ENCODE measurements at regions not wholly inside any gene's neighbourhood (a gene's known extent, or its start where the extent isn't known, plus 50 kb on each side); places are given as distances from the start of the nearest gene placed in this dataset.

- ChIA-PET CTCF (no interaction called here), POLR2A (no interaction called here)
- Histone ChIP-seq H3K4me1 (ENCODE audit: control insufficient read depth, extremely low read depth, insufficient read depth, low read length) (no peaks in the 10 kb centered on the region), H4K20me1 (replicated peaks; ENCODE audit: control insufficient read depth, extremely low read depth, insufficient read depth, low read length) (no peaks in the 10 kb centered on the region), H3K9ac (replicated peaks; ENCODE audit: extremely low read depth, insufficient read depth, low read length) (no peak overlapping the region), H3K9me1 (replicated peaks; ENCODE audit: control insufficient read depth, extremely low read depth, insufficient read depth, low read length) (no peaks in the 10 kb centered on the region), H3K79me2 (ENCODE audit: control insufficient read depth, insufficient read depth, low read length) (no peaks in the 10 kb centered on the region), H3K4me3 (replicated peaks in 1 of 3; ENCODE audit: insufficient read depth in 1 of 3, low read depth in 1 of 3, low read length in 3 of 3) (no peak overlapping the region), H2AFZ (ENCODE audit: low read depth, low read length) (no peak overlapping the region), H3K27ac (ENCODE audit: insufficient read depth, low read depth, low read length) (no peak overlapping the region), H3K36me3 (ENCODE audit: control insufficient read depth in 2 of 2, extremely low read depth in 1 of 2, insufficient read depth in 2 of 2, low read length in 2 of 2) (no peaks in the 10 kb centered on the region), H3K27me3 (ENCODE audit: control insufficient read depth in 2 of 2, insufficient read depth in 2 of 2, low read length in 2 of 2) (no peaks in the 10 kb centered on the region), H3K9me3 (replicated peaks; ENCODE audit: control insufficient read depth, insufficient read depth, low read length) (peaks cover 2% of the 10 kb centered on the region), H3K4me2 (ENCODE audit: insufficient read depth, low read length) (no peak overlapping the region)
- FAIRE-seq = no peak
- TF ChIP-seq JUN (IDR thresholded peaks at IDR 0.05; ENCODE audit: borderline replicate concordance, insufficient read depth, insufficient read length, low read depth) = no peak
- no TSS peak for BruUV-seq (replicated peaks)
- DNase-seq (ENCODE audit: low read depth, low spot score) = no peak
- intact Hi-C loops (cut with micrococcal nuclease) = no loop called here
- dilution Hi-C loops (cut with MboI; ENCODE audit: extremely low pct_ligation_motif_present, low sequenced_read_pairs) = no loop called here
Measured at GRCh38 chr5:5629607-5629978, 207.1 kb downstream of the ICE1 start.

- H3K79me2 ChIP-seq (ENCODE audit: control insufficient read depth, insufficient read depth, low read length) = no peaks in the 10 kb centered on the region
- H2AFZ ChIP-seq (ENCODE audit: low read depth, low read length) = no peak overlapping the region
- no peaks in the 10 kb centered on the region for H3K4me1 ChIP-seq (ENCODE audit: control insufficient read depth, extremely low read depth, insufficient read depth, low read length)
- ChIA-PET POLR2A (no interaction called here), CTCF (no interaction called here)
- H3K9ac ChIP-seq (replicated peaks; ENCODE audit: extremely low read depth, insufficient read depth, low read length) = no peak overlapping the region
- no TSS peak for BruUV-seq (replicated peaks)
- no peak for DNase-seq (ENCODE audit: low read depth, low spot score)
- no peaks in the 10 kb centered on the region for H4K20me1 ChIP-seq (replicated peaks; ENCODE audit: control insufficient read depth, extremely low read depth, insufficient read depth, low read length)
- no peak overlapping the region for H3K4me2 ChIP-seq (ENCODE audit: insufficient read depth, low read length)
- no peak overlapping the region for H3K4me3 ChIP-seq (replicated peaks in 1 of 3; ENCODE audit: insufficient read depth in 1 of 3, low read depth in 1 of 3, low read length in 3 of 3)
- no peaks in the 10 kb centered on the region for H3K27me3 ChIP-seq (ENCODE audit: control insufficient read depth in 2 of 2, insufficient read depth in 2 of 2, low read length in 2 of 2)
- no peaks in the 10 kb centered on the region for H3K36me3 ChIP-seq (ENCODE audit: control insufficient read depth in 2 of 2, extremely low read depth in 1 of 2, insufficient read depth in 2 of 2, low read length in 2 of 2)
- intact Hi-C loops (cut with micrococcal nuclease) = no loop called here
- dilution Hi-C loops (cut with MboI; ENCODE audit: extremely low pct_ligation_motif_present, low sequenced_read_pairs) = no loop called here
- FAIRE-seq = no peak
- no peak overlapping the region for H3K27ac ChIP-seq (ENCODE audit: insufficient read depth, low read depth, low read length)
- peaks cover 2% of the 10 kb centered on the region for H3K9me3 ChIP-seq (replicated peaks; ENCODE audit: control insufficient read depth, insufficient read depth, low read length)
- TF ChIP-seq EZH2 (IDR thresholded peaks at IDR 0.05; ENCODE audit: borderline replicate concordance, low read depth, low read length, severe bottlenecking) (no peak), FOS (IDR thresholded peaks at IDR 0.05; ENCODE audit: borderline replicate concordance, insufficient read depth, low read length) (no peak), CTCF (IDR thresholded peaks at IDR 0.05; ENCODE audit: extremely low read depth in 1 of 2, insufficient read depth in 1 of 2, low read depth in 1 of 2, low read length in 2 of 2) (no peak), JUN (IDR thresholded peaks at IDR 0.05; ENCODE audit: borderline replicate concordance, insufficient read depth, insufficient read length, low read depth) (no peak), POLR2A (IDR thresholded peaks at IDR 0.05; ENCODE audit: low read depth, low read length) (no peak), MYC (IDR thresholded peaks at IDR 0.05; ENCODE audit: low read depth, low read length) (no peak), MAX (IDR thresholded peaks at IDR 0.05; ENCODE audit: insufficient read depth, insufficient read length) (no peak), GATA2 (IDR thresholded peaks at IDR 0.05; ENCODE audit: insufficient read depth, insufficient read length, low read depth, low read length) (no peak), POLR2AphosphoS5 (IDR thresholded peaks at IDR 0.05; ENCODE audit: insufficient read depth, low read depth, low read length) (no peak)
- H3K9me1 ChIP-seq (replicated peaks; ENCODE audit: control insufficient read depth, extremely low read depth, insufficient read depth, low read length) = no peaks in the 10 kb centered on the region
Measured at GRCh38 chr5:5628866-5629606, 206.6 kb downstream of the ICE1 start.
